Liver (tissue), 8 donors: ENCODE measurements at regions not wholly inside any gene's neighbourhood (a gene's known extent, or its start where the extent isn't known, plus 50 kb on each side); places are given as distances from the start of the nearest gene placed in this dataset.

Experiments
- DNase-seq: peaks from one replicate; pipeline ENCODE4 v3.0.0-alpha.2; 2017; ENCODE audit warnings: low spot score
- H3K27ac ChIP-seq, 2 donors: one replicate each; pipeline ENCODE4 v1.7.0; 2013; ENCODE audit warnings: inconsistent platforms in 2 of 2, low read length in 2 of 2, control low read depth in 1 of 2, low read depth in 1 of 2, mild to moderate bottlenecking in 1 of 2
- H3K27me3 ChIP-seq, 4 donors: one replicate each; pipeline versions ENCODE4 v1.6.1 to v1.7.0; 2013; ENCODE audit warnings: low read length in 3 of 4, inconsistent platforms in 1 of 4, mild to moderate bottlenecking in 1 of 4, moderate library complexity in 1 of 4; ENCODE audit not compliant: control insufficient read depth in 4 of 4, insufficient read depth in 4 of 4
- H3K36me3 ChIP-seq, 4 donors: one replicate each; pipeline versions ENCODE4 v1.6.1 to v1.7.0; 2013; ENCODE audit warnings: low read length in 3 of 4, mild to moderate bottlenecking in 3 of 4, low read depth in 1 of 4, moderate library complexity in 1 of 4; ENCODE audit not compliant: control insufficient read depth in 4 of 4, insufficient read depth in 3 of 4
- H3K4me1 ChIP-seq, 4 donors: one replicate each; pipeline versions ENCODE4 v1.6.1 to v1.7.0; 2013; ENCODE audit warnings: low read length in 3 of 4, mild to moderate bottlenecking in 3 of 4, moderate library complexity in 1 of 4; ENCODE audit not compliant: control insufficient read depth in 4 of 4, insufficient read depth in 4 of 4
- H3K4me3 ChIP-seq, 3 donors: one replicate each; pipeline versions ENCODE4 v1.6.1 to v1.7.0; 2013; ENCODE audit warnings: low read length in 3 of 3, control low read depth in 1 of 3, low read depth in 1 of 3, mild to moderate bottlenecking in 1 of 3
- H3K9ac ChIP-seq, 2 donors: one replicate each; pipeline ENCODE4 v1.7.0; 2013; ENCODE audit warnings: low read length in 2 of 2, mild to moderate bottlenecking in 2 of 2, moderate library complexity in 2 of 2, control low read depth in 1 of 2, low read depth in 1 of 2
- H3K9me3 ChIP-seq, 4 donors: one replicate each; pipeline versions ENCODE4 v1.6.1 to v1.7.0; 2013; ENCODE audit warnings: low read length in 3 of 4; ENCODE audit not compliant: control insufficient read depth in 4 of 4
- ATF3 ChIP-seq: IDR thresholded peaks from 2 replicates; pipeline ENCODE4 v1.6.1; 2016; ENCODE audit warnings: antibody characterized with exemption
- EGR1 ChIP-seq, 2 donors: IDR thresholded peaks; 2 replicates each; pipeline ENCODE4 v1.6.1; 2016 to 2018; ENCODE audit warnings: antibody characterized with exemption in 2 of 2, low read depth in 2 of 2
- FOXA1 ChIP-seq: IDR thresholded peaks from 2 replicates; pipeline ENCODE4 v1.6.1; 2016; ENCODE audit warnings: antibody characterized with exemption
- FOXA2 ChIP-seq: IDR thresholded peaks from 2 replicates; pipeline ENCODE4 v1.6.1; 2016; ENCODE audit warnings: antibody characterized with exemption
- GABPA ChIP-seq, 2 donors: IDR thresholded peaks in 1 of 2; conservative IDR thresholded peaks in 1 of 2; 2 replicates each; pipeline ENCODE4 v1.6.1; 2016; ENCODE audit warnings: antibody characterized with exemption in 2 of 2, mild to moderate bottlenecking in 1 of 2, moderate library complexity in 1 of 2
- HNF4A ChIP-seq, 2 donors: conservative IDR thresholded peaks; 2 replicates each; pipeline ENCODE4 v1.6.1; 2016; ENCODE audit warnings: antibody characterized with exemption in 2 of 2, mild to moderate bottlenecking in 2 of 2
- HNF4G ChIP-seq: IDR thresholded peaks from 2 replicates; pipeline ENCODE4 v1.6.1; 2016; ENCODE audit warnings: antibody characterized with exemption
- JUND ChIP-seq, 2 donors: IDR thresholded peaks; 2 replicates each; pipeline ENCODE4 v1.6.1; 2016; ENCODE audit warnings: antibody characterized with exemption in 2 of 2
- NR2F2 ChIP-seq: IDR thresholded peaks from 2 replicates; pipeline ENCODE4 v1.6.1; 2016; ENCODE audit warnings: antibody characterized with exemption
- RAD21 ChIP-seq, 2 donors: IDR thresholded peaks; 2 replicates each; pipeline ENCODE4 v1.6.1; 2016; ENCODE audit warnings: antibody characterized with exemption in 2 of 2, mild to moderate bottlenecking in 2 of 2
- RXRA ChIP-seq, 2 donors: IDR thresholded peaks; 2 replicates each; pipeline ENCODE4 v1.6.1; 2017 to 2018; ENCODE audit warnings: antibody characterized with exemption in 2 of 2, mild to moderate bottlenecking in 1 of 2
- SP1 ChIP-seq: IDR thresholded peaks from 2 replicates; pipeline ENCODE4 v1.6.1; 2018; ENCODE audit warnings: antibody characterized with exemption, mild to moderate bottlenecking
- TAF1 ChIP-seq: conservative IDR thresholded peaks from 2 replicates; pipeline ENCODE4 v1.6.1; 2016; ENCODE audit warnings: antibody characterized with exemption, mild to moderate bottlenecking
- YY1 ChIP-seq: IDR thresholded peaks from 2 replicates; pipeline ENCODE4 v1.6.1; 2016; ENCODE audit warnings: antibody characterized with exemption, mild to moderate bottlenecking
- ZBTB33 ChIP-seq: IDR thresholded peaks from 2 replicates; pipeline ENCODE4 v1.6.1; 2016; ENCODE audit warnings: antibody characterized with exemption
- WGBS: extraction: QIAGEN DNeasy Blood & Tissue Kit; methylation state at CpG from one replicate; pipeline ENCODE4 v1.1.7; 2013; 5-methylcytosine and 5-hydroxymethylcytosine counted together
- TF ChIP-seq, protein P1 (sequence below): fragments of 150-350 bp; IDR thresholded peaks from 2 replicates; pipeline ENCODE4 v1.5.1; 2017; ENCODE audit warnings: improper control_type of control experiment, low read depth, low read length; ENCODE audit not compliant: missing input control
- TF ChIP-seq, protein P2 (sequence below): IDR thresholded peaks from 2 replicates; pipeline ENCODE4 v1.6.1; 2016; ENCODE audit warnings: antibody characterized with exemption
- donor health status: healthy.
- donor health status: healthy.
- donor health status: healthy.
- donor health status: healthy.
- donor health status: healthy.

- DNase-seq, result no peak
- Histone ChIP-seq H3K9ac (no peak overlapping the region), H3K4me3 (no peak overlapping the region), H3K27ac (no peak overlapping the region), H3K9me3 (peaks cover 0 to 2% (median 0%) of the 10 kb centered on the region in 4 donors), H3K4me1 (no peaks in the 10 kb centered on the region), H3K36me3 (no peaks in the 10 kb centered on the region), H3K27me3 (peaks cover 0 to 2% (median 0%) of the 10 kb centered on the region in 4 donors)
- TF ChIP-seq RAD21 (IDR thresholded peaks at IDR 0.05) (no peak), TAF1 (no peak), YY1 (no peak), EGR1 (IDR thresholded peaks at IDR 0.05; ENCODE audit: low read depth in 2 of 2) (no peak), JUND (IDR thresholded peaks at IDR 0.05) (no peak)
- TF ChIP-seq, protein P1, sequence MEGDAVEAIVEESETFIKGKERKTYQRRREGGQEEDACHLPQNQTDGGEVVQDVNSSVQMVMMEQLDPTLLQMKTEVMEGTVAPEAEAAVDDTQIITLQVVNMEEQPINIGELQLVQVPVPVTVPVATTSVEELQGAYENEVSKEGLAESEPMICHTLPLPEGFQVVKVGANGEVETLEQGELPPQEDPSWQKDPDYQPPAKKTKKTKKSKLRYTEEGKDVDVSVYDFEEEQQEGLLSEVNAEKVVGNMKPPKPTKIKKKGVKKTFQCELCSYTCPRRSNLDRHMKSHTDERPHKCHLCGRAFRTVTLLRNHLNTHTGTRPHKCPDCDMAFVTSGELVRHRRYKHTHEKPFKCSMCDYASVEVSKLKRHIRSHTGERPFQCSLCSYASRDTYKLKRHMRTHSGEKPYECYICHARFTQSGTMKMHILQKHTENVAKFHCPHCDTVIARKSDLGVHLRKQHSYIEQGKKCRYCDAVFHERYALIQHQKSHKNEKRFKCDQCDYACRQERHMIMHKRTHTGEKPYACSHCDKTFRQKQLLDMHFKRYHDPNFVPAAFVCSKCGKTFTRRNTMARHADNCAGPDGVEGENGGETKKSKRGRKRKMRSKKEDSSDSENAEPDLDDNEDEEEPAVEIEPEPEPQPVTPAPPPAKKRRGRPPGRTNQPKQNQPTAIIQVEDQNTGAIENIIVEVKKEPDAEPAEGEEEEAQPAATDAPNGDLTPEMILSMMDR, result no peak
- 81% methylated on average over 3 of the region's 3 CpGs for WGBS
Measured at GRCh38 chr1:14071581-14071980, 371.6 kb downstream of the PRDM2 start.

DNA sequence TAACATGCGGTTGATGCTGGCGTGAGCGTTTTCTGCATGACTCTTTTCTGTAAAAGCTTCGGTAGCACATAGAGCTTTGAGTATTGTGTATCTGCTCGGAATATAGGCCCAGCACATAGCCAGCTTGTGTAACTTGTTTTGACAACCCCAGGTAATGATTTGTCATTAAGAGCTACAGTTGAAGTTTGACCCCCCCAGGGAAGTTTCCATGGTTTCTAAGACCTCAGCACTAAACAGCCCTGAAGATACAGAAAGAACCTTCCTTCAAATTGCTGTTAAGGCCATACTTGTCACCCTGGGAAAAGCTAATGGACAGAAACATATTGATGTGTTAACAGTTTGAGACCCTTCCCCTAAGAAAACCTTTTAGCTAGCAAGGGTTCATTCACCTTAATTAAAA, 380.7 kb downstream of the PRDM2 start:
- H3K4me1 ChIP-seq, result no peaks in the 10 kb centered on the region
- no peak overlapping the region for H3K9ac ChIP-seq
- H3K27ac ChIP-seq, result no peak overlapping the region
- no peaks in the 10 kb centered on the region for H3K36me3 ChIP-seq
- peaks cover 0 to 2% (median under 1%) of the 10 kb centered on the region in 4 donors for H3K9me3 ChIP-seq
- H3K27me3 ChIP-seq, result peaks cover 0 to 3% (median 0%) of the 10 kb centered on the region in 4 donors
- no peak overlapping the region for H3K4me3 ChIP-seq
- TF ChIP-seq GABPA (IDR thresholded peaks at IDR 0.05 in 1 of 2, conservative IDR thresholded peaks at IDR 0.05 in 1 of 2) (no peak), SP1 (no peak), HNF4G (no peak), FOXA1 (no peak), ATF3 (no peak), JUND (IDR thresholded peaks at IDR 0.05) (no peak), EGR1 (IDR thresholded peaks at IDR 0.05; ENCODE audit: low read depth in 2 of 2) (no peak), FOXA2 (no peak), NR2F2 (no peak), RXRA (IDR thresholded peaks at IDR 0.05) (no peak)
- DNase-seq, result no peak
- 89% methylated on average over 5 of the region's 5 CpGs for WGBS

DNA sequence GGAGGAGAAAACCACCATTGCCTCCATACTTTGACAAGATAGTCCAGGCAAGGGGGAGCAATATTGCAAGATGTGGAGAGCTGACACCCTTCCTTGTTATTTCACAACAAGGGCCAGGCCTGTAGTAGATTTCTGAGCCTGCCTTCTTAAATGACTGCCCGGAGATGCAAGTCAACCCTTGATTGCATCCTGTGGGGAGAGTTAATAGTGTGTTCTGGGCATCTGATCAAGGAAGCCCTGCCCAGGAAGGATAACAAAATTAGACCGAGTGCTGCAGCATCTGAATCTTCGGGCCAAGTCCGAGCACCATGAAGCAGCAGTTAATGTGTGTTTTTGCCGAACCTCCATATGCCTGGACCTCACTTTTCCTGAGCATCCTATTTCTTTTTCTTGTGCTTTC, 382.3 kb downstream of the PRDM2 start:
- TF ChIP-seq NR2F2, result no peak
- TF ChIP-seq RAD21 (IDR thresholded peaks at IDR 0.05), result no peak
- H3K9me3 ChIP-seq, result peaks cover 0 to 2% (median 0%) of the 10 kb centered on the region in 4 donors
- H3K4me3 ChIP-seq, result no peak overlapping the region
- 82% methylated on average over 5 of the region's 5 CpGs for WGBS
- DNase-seq, result no peak
- no peak overlapping the region for H3K9ac ChIP-seq
- no peaks in the 10 kb centered on the region for H3K27me3 ChIP-seq
- no peaks in the 10 kb centered on the region for H3K36me3 ChIP-seq
- H3K4me1 ChIP-seq, result no peaks in the 10 kb centered on the region
- H3K27ac ChIP-seq, result no peak overlapping the region

- no peak for TF ChIP-seq RAD21 (IDR thresholded peaks at IDR 0.05)
- no peak for TF ChIP-seq FOXA2
- TF ChIP-seq TAF1, result no peak
- TF ChIP-seq YY1, result no peak
- no peak for TF ChIP-seq GABPA (IDR thresholded peaks at IDR 0.05 in 1 of 2, conservative IDR thresholded peaks at IDR 0.05 in 1 of 2)
- no peak for TF ChIP-seq JUND (IDR thresholded peaks at IDR 0.05)
- TF ChIP-seq, protein P2, sequence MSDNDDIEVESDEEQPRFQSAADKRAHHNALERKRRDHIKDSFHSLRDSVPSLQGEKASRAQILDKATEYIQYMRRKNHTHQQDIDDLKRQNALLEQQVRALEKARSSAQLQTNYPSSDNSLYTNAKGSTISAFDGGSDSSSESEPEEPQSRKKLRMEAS, result no peak
- TF ChIP-seq HNF4A (conservative IDR thresholded peaks at IDR 0.05), result no peak
- TF ChIP-seq, protein P1, result no peak
- no peak for TF ChIP-seq ZBTB33
- TF ChIP-seq EGR1 (IDR thresholded peaks at IDR 0.05; ENCODE audit: low read depth in 2 of 2), result no peak
- no peak for TF ChIP-seq HNF4G
- Histone ChIP-seq H3K27me3 (no peaks in the 10 kb centered on the region), H3K27ac (no peak overlapping the region), H3K4me1 (no peaks in the 10 kb centered on the region), H3K9ac (no peak overlapping the region), H3K4me3 (no peak overlapping the region), H3K9me3 (peaks cover 0 to 2% (median 0%) of the 10 kb centered on the region in 4 donors), H3K36me3 (no peaks in the 10 kb centered on the region)
- no peak for DNase-seq
Measured at GRCh38 chr1:14083277-14083676, 383.3 kb downstream of the PRDM2 start.
